SU-DHL-6 (cell line): ENCODE measurements at regions not wholly inside any gene's neighbourhood (a gene's known extent, or its start where the extent isn't known, plus 50 kb on each side); places are given as distances from the start of the nearest gene placed in this dataset.

Experiments
- H2AFZ ChIP-seq: fragments of 200-600 bp; sonication (generic); 2 replicates; pipeline ENCODE4 v1.6.1; 2014; ENCODE audit warnings: low read depth, mild to moderate bottlenecking, moderate library complexity, mixed read lengths, antibody characterized with exemption, low read length; ENCODE audit not compliant: severe bottlenecking
- H3F3A ChIP-seq: fragments of 200-600 bp; shearing (Covaris generic); 2 replicates; pipeline ENCODE4 v1.6.0; 2016; ENCODE audit warnings: antibody characterized with exemption, mild to moderate bottlenecking; ENCODE audit not compliant: insufficient read depth
- H3K27ac ChIP-seq: fragments of 200-600 bp; sonication (generic); 2 replicates; pipeline ENCODE4 v1.5.1; 2016; ENCODE audit warnings: low read depth, mild to moderate bottlenecking, low read length, moderate library complexity, mixed read lengths
- H3K27me3 ChIP-seq: fragments of 200-600 bp; sonication (generic), shearing (Covaris generic); 2 replicates; pipeline ENCODE4 v1.6.0; 2014; ENCODE audit warnings: mild to moderate bottlenecking, low read length
- H3K36me3 ChIP-seq: fragments of 200-600 bp; sonication (generic); 2 replicates; pipeline ENCODE4 v1.6.1; 2014; ENCODE audit warnings: mild to moderate bottlenecking, low read length, mixed read lengths
- H3K4me2 ChIP-seq: fragments of 300-600, 200-600 bp; shearing (Covaris generic), sonication (generic); 2 replicates; pipeline ENCODE4 v1.6.0; 2014; ENCODE audit warnings: low read length, low read depth, mild to moderate bottlenecking; ENCODE audit not compliant: poor library complexity, severe bottlenecking
- H3K4me3 ChIP-seq: fragments of 200-600 bp; sonication (generic); 2 replicates; pipeline ENCODE4 v1.5.1; 2014; ENCODE audit warnings: antibody characterized with exemption, low read length, mild to moderate bottlenecking, mixed read lengths; ENCODE audit not compliant: insufficient read depth, poor library complexity, severe bottlenecking
- H3K79me2 ChIP-seq: fragments of 200-600 bp; sonication (generic); 2 replicates; pipeline ENCODE4 v1.6.1; 2014; ENCODE audit warnings: mild to moderate bottlenecking, low read length, moderate library complexity; ENCODE audit not compliant: insufficient read depth
- H3K9ac ChIP-seq: fragments of 200-600 bp; sonication (generic); 2 replicates; pipeline ENCODE4 v1.7.0; 2014; ENCODE audit warnings: mild to moderate bottlenecking, low read length
- H3K9me2 ChIP-seq: fragments of 200-600 bp; sonication (generic); replicated peaks from 2 replicates; pipeline ENCODE4 v1.6.1; 2014; ENCODE audit warnings: low read length; ENCODE audit not compliant: insufficient read depth
- H3K9me3 ChIP-seq: fragments of 200-600 bp; sonication (generic); 2 replicates; pipeline ENCODE4 v1.6.1; 2014; ENCODE audit warnings: low read length, mixed read lengths; ENCODE audit not compliant: insufficient read depth
- H4K20me1 ChIP-seq: fragments of 200-600 bp; sonication (generic); 2 replicates; pipeline ENCODE4 v1.6.1; 2014; ENCODE audit warnings: low read depth, mild to moderate bottlenecking, antibody characterized with exemption, low read length, moderate library complexity, mixed read lengths
- EZH2phosphoT487 ChIP-seq: fragments of 200-600 bp; sonication (generic), shearing (Covaris generic); conservative IDR thresholded peaks from 2 replicates; pipeline ENCODE4 v1.6.1; 2018; ENCODE audit warnings: mild to moderate bottlenecking, antibody characterized with exemption, low read length, moderate library complexity, mixed read lengths
- TF ChIP-seq, protein P1 (sequence below): fragments of 200-600 bp; sonication (generic); IDR thresholded peaks from one replicate; pipeline ENCODE4 v1.5.1; 2017; ENCODE audit warnings: antibody characterized with exemption, mild to moderate bottlenecking, low read length, moderate library complexity; ENCODE audit not compliant: insufficient read depth, poor library complexity, severe bottlenecking

GRCh38 chr21:38151021-38151645, 105.7 kb upstream of the KCNJ15 start:
- no peaks in the 10 kb centered on the region for H3K27me3 ChIP-seq
- H3F3A ChIP-seq = no peaks in the 10 kb centered on the region
- no peak overlapping the region for H2AFZ ChIP-seq
- H3K4me2 ChIP-seq = no peak overlapping the region
- H3K9me3 ChIP-seq = no peaks in the 10 kb centered on the region
- no peaks in the 10 kb centered on the region for H3K79me2 ChIP-seq
- H3K9ac ChIP-seq = no peak overlapping the region
- no peaks in the 10 kb centered on the region for H3K9me2 ChIP-seq
- no peak overlapping the region for H3K4me3 ChIP-seq
- no peak overlapping the region for H3K27ac ChIP-seq
- TF ChIP-seq, protein P1, sequence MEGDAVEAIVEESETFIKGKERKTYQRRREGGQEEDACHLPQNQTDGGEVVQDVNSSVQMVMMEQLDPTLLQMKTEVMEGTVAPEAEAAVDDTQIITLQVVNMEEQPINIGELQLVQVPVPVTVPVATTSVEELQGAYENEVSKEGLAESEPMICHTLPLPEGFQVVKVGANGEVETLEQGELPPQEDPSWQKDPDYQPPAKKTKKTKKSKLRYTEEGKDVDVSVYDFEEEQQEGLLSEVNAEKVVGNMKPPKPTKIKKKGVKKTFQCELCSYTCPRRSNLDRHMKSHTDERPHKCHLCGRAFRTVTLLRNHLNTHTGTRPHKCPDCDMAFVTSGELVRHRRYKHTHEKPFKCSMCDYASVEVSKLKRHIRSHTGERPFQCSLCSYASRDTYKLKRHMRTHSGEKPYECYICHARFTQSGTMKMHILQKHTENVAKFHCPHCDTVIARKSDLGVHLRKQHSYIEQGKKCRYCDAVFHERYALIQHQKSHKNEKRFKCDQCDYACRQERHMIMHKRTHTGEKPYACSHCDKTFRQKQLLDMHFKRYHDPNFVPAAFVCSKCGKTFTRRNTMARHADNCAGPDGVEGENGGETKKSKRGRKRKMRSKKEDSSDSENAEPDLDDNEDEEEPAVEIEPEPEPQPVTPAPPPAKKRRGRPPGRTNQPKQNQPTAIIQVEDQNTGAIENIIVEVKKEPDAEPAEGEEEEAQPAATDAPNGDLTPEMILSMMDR = no peak
- TF ChIP-seq EZH2phosphoT487 = no peak
- H3K36me3 ChIP-seq = no peaks in the 10 kb centered on the region
- H4K20me1 ChIP-seq = no peaks in the 10 kb centered on the region

DNA sequence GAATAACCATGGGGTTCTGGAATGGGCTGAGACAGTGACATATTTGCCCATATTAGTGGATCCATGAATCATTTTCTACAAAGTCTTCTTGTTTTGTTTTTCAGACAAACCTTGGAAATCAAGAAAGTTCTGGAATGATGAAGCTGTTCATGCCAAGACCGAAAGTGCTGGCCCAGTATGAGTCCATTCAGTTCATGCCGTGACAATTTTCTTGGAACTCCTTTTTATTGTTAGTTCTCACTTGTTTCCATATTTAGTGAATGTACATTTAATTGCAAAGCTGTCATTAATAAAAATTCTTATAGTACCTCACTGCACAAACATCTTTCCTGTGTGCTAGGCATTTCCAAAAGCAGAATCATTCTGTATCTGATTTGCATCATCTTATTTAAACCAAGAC, 100.6 kb upstream of the KCNJ15 start:
- no peaks in the 10 kb centered on the region for H3K9me3 ChIP-seq
- no peak overlapping the region for H3K27ac ChIP-seq
- H3K79me2 ChIP-seq = no peaks in the 10 kb centered on the region
- H3K9me2 ChIP-seq = no peaks in the 10 kb centered on the region
- H3K27me3 ChIP-seq = no peaks in the 10 kb centered on the region
- H3K4me2 ChIP-seq = no peak overlapping the region
- no peak overlapping the region for H2AFZ ChIP-seq
- H3K9ac ChIP-seq = no peak overlapping the region
- TF ChIP-seq EZH2phosphoT487 = no peak
- TF ChIP-seq, protein P1 = no peak
- H3K36me3 ChIP-seq = no peaks in the 10 kb centered on the region
- H3F3A ChIP-seq = no peaks in the 10 kb centered on the region
- no peaks in the 10 kb centered on the region for H4K20me1 ChIP-seq
- H3K4me3 ChIP-seq = no peak overlapping the region

DNA sequence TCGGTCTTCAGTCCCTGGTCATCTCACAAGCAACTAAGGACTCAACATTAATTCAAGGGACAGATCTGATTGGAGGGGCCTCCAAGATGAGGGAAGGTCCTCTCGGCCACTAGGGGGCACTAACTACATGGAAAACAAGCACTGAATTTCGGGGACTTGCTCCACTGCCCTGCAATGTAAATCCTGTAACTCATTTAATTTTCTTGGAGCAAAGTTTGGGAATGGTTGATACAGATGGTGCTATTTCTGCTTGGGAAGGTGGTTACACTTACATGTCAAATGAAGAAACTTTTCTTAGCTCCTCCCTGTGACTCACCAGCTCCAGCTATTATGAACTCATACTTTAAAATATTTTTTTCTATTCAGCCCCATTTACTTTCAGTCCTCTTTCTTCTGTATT, 97.4 kb upstream of the KCNJ15 start:
- H3K9me3 ChIP-seq = no peaks in the 10 kb centered on the region
- H3K79me2 ChIP-seq = no peaks in the 10 kb centered on the region
- H3F3A ChIP-seq = no peaks in the 10 kb centered on the region
- H3K4me3 ChIP-seq = no peak overlapping the region
- H3K9me2 ChIP-seq = no peaks in the 10 kb centered on the region
- no peak for TF ChIP-seq EZH2phosphoT487
- TF ChIP-seq, protein P1 = peak; percentile 59
- H2AFZ ChIP-seq = no peak overlapping the region
- no peaks in the 10 kb centered on the region for H4K20me1 ChIP-seq
- H3K9ac ChIP-seq = no peak overlapping the region
- no peak overlapping the region for H3K4me2 ChIP-seq
- no peaks in the 10 kb centered on the region for H3K36me3 ChIP-seq
- no peaks in the 10 kb centered on the region for H3K27me3 ChIP-seq
- no peak overlapping the region for H3K27ac ChIP-seq
